HEK293 (cell line): ENCODE measurements at regions not wholly inside any gene's neighbourhood (a gene's known extent, or its start where the extent isn't known, plus 50 kb on each side); places are given as distances from the start of the nearest gene placed in this dataset.

ENCODE experiments used
- CTCF ChIA-PET: fragments of 350-600 bp; formaldehyde crosslinking; extraction: SDS; loops from one replicate; lab custom pipeline; 2021; ENCODE audit warnings: antibody characterized with exemption; lab: Yijun Ruan, JAX
- POLR2A ChIA-PET: fragments of 300-600 bp; formaldehyde crosslinking; extraction: SDS; loops from one replicate; lab custom pipeline; 2020; ENCODE audit warnings: antibody characterized with exemption, inconsistent platforms; lab: Yijun Ruan, JAX
- H3K27ac ChIP-seq: fragments of 200-500 bp; sonication (Bioruptor generic); 2 replicates; pipeline ENCODE4 v1.5.1; 2014; ENCODE audit warnings: low read depth, low read length, control low read depth, inconsistent platforms; ENCODE audit errors: extremely low read depth
- H3K36me3 ChIP-seq, 2 experiments: fragments of 200-500 bp in 1 of 2; sonication (Bioruptor generic) in 1 of 2; 1 replicate in 1 of 2; 2 replicates in 1 of 2; pipeline ENCODE4 v1.5.1; 2014 to 2017; ENCODE audit warnings: inconsistent platforms in 2 of 2, low read length in 2 of 2; ENCODE audit not compliant: control insufficient read depth in 2 of 2, insufficient read depth in 1 of 2
- H3K4me1 ChIP-seq: fragments of 200-500 bp; sonication (Bioruptor generic); 2 replicates; pipeline ENCODE4 v1.5.1; 2014; ENCODE audit warnings: mild to moderate bottlenecking, low read length, inconsistent platforms; ENCODE audit not compliant: control insufficient read depth, insufficient read depth
- H3K4me3 ChIP-seq: 2 replicates; pipeline ENCODE4 v1.5.1; 2011; ENCODE audit warnings: low read depth, mild to moderate bottlenecking, control low read depth, low read length, moderate library complexity
- H3K9me3 ChIP-seq: fragments of 200-500 bp; sonication (Bioruptor generic); 2 replicates; pipeline ENCODE4 v1.5.1; 2014; ENCODE audit warnings: low read depth, low read length, inconsistent platforms; ENCODE audit not compliant: control insufficient read depth, insufficient read depth
- BCL11A ChIP-seq: fragments of 450-650 bp; formaldehyde crosslinking; IDR thresholded peaks from 2 replicates; pipeline ENCODE4 v1.5.1; 2016; ENCODE audit warnings: low read depth, missing biosample characterization, missing genetic modification characterization
- GLIS1 ChIP-seq: fragments of 450-650 bp; formaldehyde crosslinking; IDR thresholded peaks from 2 replicates; pipeline ENCODE4 v1.5.1; 2016; ENCODE audit warnings: missing biosample characterization, missing genetic modification characterization
- HOXD13 ChIP-seq: sonication (generic); formaldehyde crosslinking; IDR thresholded peaks from 2 replicates; pipeline ENCODE4 v1.8.0; 2022; ENCODE audit warnings: missing genetic modification reagents, borderline replicate concordance
- KLF1 ChIP-seq: fragments of 450-650 bp; formaldehyde crosslinking; IDR thresholded peaks from 2 replicates; pipeline ENCODE4 v1.5.1; 2016; ENCODE audit warnings: missing biosample characterization, missing genetic modification characterization
- WT1 ChIP-seq: fragments of 450-650 bp; formaldehyde crosslinking; IDR thresholded peaks from 2 replicates; pipeline ENCODE4 v1.5.1; 2016; ENCODE audit warnings: missing biosample characterization, missing genetic modification characterization
- ZNF146 ChIP-seq: fragments of 450-650 bp; formaldehyde crosslinking; IDR thresholded peaks from 2 replicates; pipeline ENCODE4 v1.5.1; 2016; ENCODE audit warnings: missing biosample characterization, missing genetic modification characterization
- ZNF239 ChIP-seq: fragments of 450-650 bp; formaldehyde crosslinking; IDR thresholded peaks from 2 replicates; pipeline ENCODE4 v1.5.1; 2016; ENCODE audit warnings: missing biosample characterization, missing genetic modification characterization
- ZNF398 ChIP-seq: fragments of 450-650 bp; formaldehyde crosslinking; IDR thresholded peaks from 2 replicates; pipeline ENCODE4 v1.5.1; 2017; ENCODE audit warnings: missing biosample characterization, missing genetic modification characterization
- ZNF514 ChIP-seq: fragments of 450-650 bp; formaldehyde crosslinking; IDR thresholded peaks from 2 replicates; pipeline ENCODE4 v1.5.1; 2016; ENCODE audit warnings: missing biosample characterization, missing genetic modification characterization
- ZNF529 ChIP-seq: fragments of 450-650 bp; formaldehyde crosslinking; IDR thresholded peaks from 2 replicates; pipeline ENCODE4 v1.5.1; 2017; ENCODE audit warnings: missing genetic modification characterization, missing biosample characterization; ENCODE audit not compliant: insufficient replicate concordance
- ZNF76 ChIP-seq: fragments of 450-650 bp; formaldehyde crosslinking; IDR thresholded peaks from 2 replicates; pipeline ENCODE4; 2016; ENCODE audit warnings: low read depth, missing biosample characterization, missing genetic modification characterization, borderline replicate concordance
- ZNF791 ChIP-seq: fragments of 450-650 bp; formaldehyde crosslinking; IDR thresholded peaks from 2 replicates; pipeline ENCODE4 v1.5.1; 2016; ENCODE audit warnings: missing biosample characterization, missing genetic modification characterization
- ZNF830 ChIP-seq: fragments of 450-650 bp; IDR thresholded peaks from 2 replicates; pipeline ENCODE4 v1.5.0; 2018; ENCODE audit warnings: missing biosample characterization, missing genetic modification characterization, low read depth, mild to moderate bottlenecking, moderate library complexity
- ZSCAN4 ChIP-seq: fragments of 450-650 bp; formaldehyde crosslinking; IDR thresholded peaks from 2 replicates; pipeline ENCODE4 v1.5.1; 2017; ENCODE audit warnings: missing biosample characterization, missing genetic modification characterization

GRCh38 chr16:66207883-66208265 lies 158.6 kb upstream of the CDH5 start:
- POLR2A ChIA-PET, result no interaction called here
- H3K4me3 ChIP-seq, result no peak overlapping the region
- no peak overlapping the region for H3K27ac ChIP-seq
- H3K9me3 ChIP-seq, result no peaks in the 10 kb centered on the region
- no peaks in the 10 kb centered on the region for H3K4me1 ChIP-seq
- TF ChIP-seq ZNF830 (tag by site-specific recombination), result no peak
- TF ChIP-seq ZNF791 (tag by site-specific recombination), result no peak
- TF ChIP-seq, all 188 proteins: peak for 0
- CTCF ChIA-PET, result interaction anchor here (0.6 kb wide), 1 partner anchor 114 kb away, joined by 3 read pairs; no protein-coding TSS in a partner anchor
- no peaks in the 10 kb centered on the region for H3K36me3 ChIP-seq

- H3K9me3 ChIP-seq, result no peaks in the 10 kb centered on the region
- POLR2A ChIA-PET, result no interaction called here
- no peak overlapping the region for H3K4me3 ChIP-seq
- CTCF ChIA-PET, result no interaction called here
- H3K4me1 ChIP-seq, result no peaks in the 10 kb centered on the region
- H3K27ac ChIP-seq, result no peak overlapping the region
- H3K36me3 ChIP-seq, result no peaks in the 10 kb centered on the region
- no peak for TF ChIP-seq HOXD13 (CRISPR knock-in tag)
- TF ChIP-seq BCL11A, result no peak
- TF ChIP-seq GLIS1 (tag by site-specific recombination), result no peak
- TF ChIP-seq ZNF514 (tag by site-specific recombination), result no peak
- TF ChIP-seq ZSCAN4 (tag by site-specific recombination), result no peak
- no peak for TF ChIP-seq ZNF529 (tag by site-specific recombination)
Observed at GRCh38 chr16:66207139-66207882, 159.2 kb upstream of the CDH5 start.

GRCh38 chr16:66206363-66206762 lies 160.1 kb upstream of the CDH5 start:
- H3K27ac ChIP-seq, result no peak overlapping the region
- CTCF ChIA-PET, result no interaction called here
- TF ChIP-seq ZNF146 (tag by site-specific recombination) (no peak), ZNF239 (tag by site-specific recombination) (no peak), WT1 (tag by site-specific recombination) (no peak)
- TF ChIP-seq, all 188 proteins: peak for 0
- no peaks in the 10 kb centered on the region for H3K9me3 ChIP-seq
- POLR2A ChIA-PET, result no interaction called here
- no peaks in the 10 kb centered on the region for H3K4me1 ChIP-seq
- no peak overlapping the region for H3K4me3 ChIP-seq
- no peaks in the 10 kb centered on the region for H3K36me3 ChIP-seq

GRCh38 chr16:66205287-66206231 lies 160.9 kb upstream of the CDH5 start:
- H3K4me1 ChIP-seq, result no peaks in the 10 kb centered on the region
- TF ChIP-seq ZNF398, result peak; percentile 63
- peak; percentile 92 for TF ChIP-seq KLF1 (tag by site-specific recombination)
- no peak for TF ChIP-seq ZNF76 (tag by site-specific recombination)
- no peak overlapping the region for H3K4me3 ChIP-seq
- no peaks in the 10 kb centered on the region for H3K9me3 ChIP-seq
- H3K27ac ChIP-seq, result no peak overlapping the region
- POLR2A ChIA-PET, result no interaction called here
- CTCF ChIA-PET, result no interaction called here
- no peaks in the 10 kb centered on the region for H3K36me3 ChIP-seq
